ENCODE measurements at regions not wholly inside any gene's neighbourhood (a gene's known extent, or its start where the extent isn't known, plus 50 kb on each side); places are given as distances from the start of the nearest gene placed in this dataset.

GRCh38 chr3:90241481-90241880, 1134.1 kb downstream of the EPHA3 start:
- TF ChIP-seq CTCF (IDR thresholded peaks at IDR 0.05) (no peak), POLR2A (IDR thresholded peaks at IDR 0.05) (no peak)
